Coronary artery (tissue), 2 donors: ENCODE measurements at regions not wholly inside any gene's neighbourhood (a gene's known extent, or its start where the extent isn't known, plus 50 kb on each side); places are given as distances from the start of the nearest gene placed in this dataset.

Experiments
- DNase-seq: peaks from one replicate; pipeline ENCODE4 v3.0.0-alpha.2; 2017; ENCODE audit warnings: low spot score
- H3K27ac ChIP-seq, 2 donors: fragments of 200-600 bp; sonication (generic); one replicate each; pipeline ENCODE4 v1.5.1; 2016 to 2019
- H3K4me3 ChIP-seq: fragments of 200-600 bp; sonication (generic); 2 replicates; pipeline ENCODE4 v1.5.1; 2016; ENCODE audit warnings: mild to moderate bottlenecking, moderate library complexity
- CTCF ChIP-seq: fragments of 200-600 bp; sonication (generic); IDR thresholded peaks from one replicate; pipeline ENCODE4 v1.5.1; 2019; ENCODE audit warnings: antibody characterized with exemption

GRCh38 chr1:230517786-230518185 is 91.7 kb upstream of the PGBD5 start:
- DNase-seq, result no peak
- no peak for TF ChIP-seq CTCF
- Histone ChIP-seq H3K4me3 (no peak overlapping the region), H3K27ac (no peak overlapping the region)

- no peak for DNase-seq
- H3K4me3 ChIP-seq, result no peak overlapping the region
- no peak for TF ChIP-seq CTCF
- H3K27ac ChIP-seq, result no peak overlapping the region
These were observed 91.2 kb upstream of the PGBD5 start for GRCh38 chr1:230517326-230517725.

GRCh38 chr1:230516889-230517288 is 90.8 kb upstream of the PGBD5 start:
- TF ChIP-seq CTCF, result no peak
- Histone ChIP-seq H3K4me3 (no peak overlapping the region), H3K27ac (no peak overlapping the region)
- DNase-seq, result no peak

GRCh38 chr1:230515451-230516145 is 89.5 kb upstream of the PGBD5 start:
- no peak overlapping the region for H3K27ac ChIP-seq
- H3K4me3 ChIP-seq, result no peak overlapping the region
- DNase-seq, result no peak
- TF ChIP-seq CTCF, result no peak

GRCh38 chr1:230510496-230510895 is 84.4 kb upstream of the PGBD5 start:
- no peak overlapping the region for H3K4me3 ChIP-seq
- no peak for DNase-seq
- no peak overlapping the region for H3K27ac ChIP-seq
- no peak for TF ChIP-seq CTCF

GRCh38 chr1:230509281-230509977 is 83.3 kb upstream of the PGBD5 start:
- no peak for TF ChIP-seq CTCF
- no peak for DNase-seq
- Histone ChIP-seq H3K27ac (peak overlapping the region; percentile 28 to 60), H3K4me3 (no peak overlapping the region)
